ENCODE measurements at regions not wholly inside any gene's neighbourhood (a gene's known extent, or its start where the extent isn't known, plus 50 kb on each side); places are given as distances from the start of the nearest gene placed in this dataset.

DNA sequence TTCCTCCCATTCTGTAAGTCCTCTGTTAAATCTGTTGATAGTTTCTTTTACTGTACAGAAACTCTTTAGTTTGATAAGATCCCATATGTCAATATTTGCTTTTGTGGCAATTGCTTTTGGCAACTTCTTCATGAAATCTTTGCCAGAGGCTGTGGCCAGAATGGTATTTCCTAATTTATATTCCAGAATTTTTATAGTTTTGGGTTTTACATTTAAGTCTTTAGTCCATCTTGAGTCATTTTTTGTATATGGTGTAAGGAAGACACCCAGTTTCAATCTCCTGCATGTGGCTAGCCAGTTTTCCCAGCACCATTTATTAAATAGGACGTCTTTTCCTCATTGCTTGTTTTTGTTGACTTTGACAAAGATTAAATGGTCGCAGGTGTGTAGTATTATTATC lies 372.4 kb upstream of the CADM2 start:
- no peaks in the 10 kb centered on the region for H3K36me3 ChIP-seq
- H3K4me1 ChIP-seq: no peaks in the 10 kb centered on the region
- H3K27ac ChIP-seq: no peak overlapping the region
- no peak overlapping the region for H3K4me3 ChIP-seq
- TF ChIP-seq CTCF (IDR thresholded peaks at IDR 0.05): no peak
- no peak for TF ChIP-seq POLR2A (IDR thresholded peaks at IDR 0.05)
- DNase-seq: no peak
- H3K27me3 ChIP-seq: no peaks in the 10 kb centered on the region
- H3K9me3 ChIP-seq: no peaks in the 10 kb centered on the region

DNA sequence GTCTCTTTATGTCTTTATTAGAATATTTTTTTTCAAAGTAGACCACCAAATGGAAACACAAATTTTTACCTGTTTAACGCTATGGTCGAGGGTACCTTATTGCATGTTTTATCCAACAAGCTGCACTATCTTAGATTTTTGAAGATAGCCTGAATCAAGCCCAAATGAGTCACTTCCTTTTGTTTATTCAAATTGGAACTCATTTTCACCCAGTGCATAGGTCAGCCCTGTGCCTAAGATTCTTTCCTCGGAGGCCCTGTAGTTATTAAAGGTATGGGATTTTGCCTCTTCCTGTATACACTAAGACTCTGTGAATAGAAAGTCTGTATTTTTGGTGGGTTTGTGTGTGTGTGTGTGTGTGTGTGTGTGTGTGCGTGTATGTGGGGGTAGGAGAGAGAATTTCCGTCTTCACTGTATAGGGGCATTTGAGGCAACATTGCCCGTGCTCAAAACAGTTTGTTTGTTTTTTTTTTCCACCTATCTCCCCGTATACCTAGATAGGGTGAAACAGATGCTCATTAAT lies 358.0 kb upstream of the CADM2 start:
- TF ChIP-seq POLR2A (IDR thresholded peaks at IDR 0.05) (no peak), CTCF (IDR thresholded peaks at IDR 0.05) (no peak)
- Histone ChIP-seq H3K36me3 (no peaks in the 10 kb centered on the region), H3K4me3 (no peak overlapping the region), H3K27ac (no peak overlapping the region), H3K4me1 (no peaks in the 10 kb centered on the region), H3K9me3 (no peaks in the 10 kb centered on the region), H3K27me3 (no peaks in the 10 kb centered on the region)
- DNase-seq: no peak

- H3K4me1 ChIP-seq: no peaks in the 10 kb centered on the region
- no peaks in the 10 kb centered on the region for H3K27me3 ChIP-seq
- H3K27ac ChIP-seq: no peak overlapping the region
- no peaks in the 10 kb centered on the region for H3K9me3 ChIP-seq
- DNase-seq: no peak
- TF ChIP-seq POLR2A (IDR thresholded peaks at IDR 0.05) (no peak), CTCF (IDR thresholded peaks at IDR 0.05) (no peak)
- no peaks in the 10 kb centered on the region for H3K36me3 ChIP-seq
- no peak overlapping the region for H3K4me3 ChIP-seq
These were observed 357.5 kb upstream of the CADM2 start for GRCh38 chr3:84601303-84601702.

- no peak for DNase-seq
- H3K36me3 ChIP-seq: no peaks in the 10 kb centered on the region
- no peak overlapping the region for H3K4me3 ChIP-seq
- H3K27me3 ChIP-seq: no peaks in the 10 kb centered on the region
- H3K9me3 ChIP-seq: no peaks in the 10 kb centered on the region
- H3K27ac ChIP-seq: no peak overlapping the region
- H3K4me1 ChIP-seq: no peaks in the 10 kb centered on the region
- TF ChIP-seq POLR2A (IDR thresholded peaks at IDR 0.05) (no peak), CTCF (IDR thresholded peaks at IDR 0.05) (no peak)
These were observed 337.0 kb upstream of the CADM2 start for GRCh38 chr3:84621823-84622222.

DNA sequence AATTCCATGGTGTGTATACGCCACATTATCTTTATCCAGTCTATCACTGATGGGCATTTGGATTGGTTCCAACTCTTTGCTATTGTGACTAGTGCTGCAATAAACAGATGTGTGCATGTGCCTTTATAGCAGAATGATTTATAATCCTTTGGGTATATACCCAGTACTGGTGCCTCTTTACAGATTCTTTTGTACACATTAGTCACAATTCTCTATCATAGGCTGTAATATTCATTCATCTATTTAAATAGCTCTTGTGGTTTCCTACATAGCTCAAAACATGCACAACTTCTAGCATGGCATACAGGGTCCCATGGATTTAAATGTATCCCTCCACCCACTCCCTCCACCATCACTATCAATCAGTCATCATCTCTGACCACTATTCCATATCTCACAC lies 324.1 kb upstream of the CADM2 start:
- H3K9me3 ChIP-seq: no peaks in the 10 kb centered on the region
- no peaks in the 10 kb centered on the region for H3K4me1 ChIP-seq
- no peak overlapping the region for H3K4me3 ChIP-seq
- TF ChIP-seq POLR2A (IDR thresholded peaks at IDR 0.05) (no peak), CTCF (IDR thresholded peaks at IDR 0.05) (no peak)
- no peaks in the 10 kb centered on the region for H3K27me3 ChIP-seq
- no peaks in the 10 kb centered on the region for H3K36me3 ChIP-seq
- DNase-seq: no peak
- no peak overlapping the region for H3K27ac ChIP-seq

- H3K27me3 ChIP-seq: no peaks in the 10 kb centered on the region
- no peaks in the 10 kb centered on the region for H3K36me3 ChIP-seq
- H3K9me3 ChIP-seq: no peaks in the 10 kb centered on the region
- H3K4me3 ChIP-seq: no peak overlapping the region
- DNase-seq: no peak
- H3K27ac ChIP-seq: no peak overlapping the region
- H3K4me1 ChIP-seq: no peaks in the 10 kb centered on the region
- TF ChIP-seq POLR2A (IDR thresholded peaks at IDR 0.05) (no peak), CTCF (IDR thresholded peaks at IDR 0.05) (no peak)
These were observed 321.5 kb upstream of the CADM2 start for GRCh38 chr3:84637272-84637671.

Measured in Peyer's patch (tissue), 4 donors.